Neural cell (in vitro differentiated cells): ENCODE measurements at regions not wholly inside any gene's neighbourhood (a gene's known extent, or its start where the extent isn't known, plus 50 kb on each side); places are given as distances from the start of the nearest gene placed in this dataset.

Experiments used
- CTCF ChIP-seq: fragments of 450-650 bp; IDR thresholded peaks from 2 replicates; pipeline ENCODE4 v1.5.1; 2014; ENCODE audit warnings: antibody characterized with exemption, mild to moderate bottlenecking, moderate library complexity; ENCODE audit not compliant: poor library complexity, severe bottlenecking
- EP300 ChIP-seq: fragments of 450-650 bp; conservative IDR thresholded peaks from 2 replicates; pipeline ENCODE4 v1.6.1; 2014; ENCODE audit warnings: antibody characterized with exemption, mild to moderate bottlenecking, moderate library complexity; ENCODE audit not compliant: poor library complexity, severe bottlenecking
- EZH2 ChIP-seq: fragments of 200-600, 300-800 bp; shearing (Covaris generic), sonication (generic); IDR thresholded peaks from 2 replicates; pipeline ENCODE4 v1.6.1; 2014; ENCODE audit warnings: antibody characterized with exemption, low read length, borderline replicate concordance, mild to moderate bottlenecking; ENCODE audit not compliant: insufficient read depth, poor library complexity, severe bottlenecking
- POLR2AphosphoS5 ChIP-seq: IDR thresholded peaks from 2 replicates; pipeline ENCODE4 v1.6.1; 2012
- RAD21 ChIP-seq: fragments of 450-650 bp; conservative IDR thresholded peaks from 2 replicates; pipeline ENCODE4 v1.6.1; 2014; ENCODE audit warnings: antibody characterized with exemption, mild to moderate bottlenecking, moderate library complexity
- REST ChIP-seq: IDR thresholded peaks from 2 replicates; pipeline ENCODE4 v1.6.1; 2012; ENCODE audit warnings: borderline replicate concordance
- SMC3 ChIP-seq: fragments of 450-650 bp; conservative IDR thresholded peaks from 2 replicates; pipeline ENCODE4 v1.6.1; 2014; ENCODE audit warnings: antibody characterized with exemption, mild to moderate bottlenecking, moderate library complexity; ENCODE audit not compliant: poor library complexity

GRCh38 chr6:6826961-6827360 lies 238.4 kb downstream of the LY86 start:
- TF ChIP-seq CTCF (no peak), RAD21 (no peak), SMC3 (no peak), EZH2 (no peak), EP300 (no peak), POLR2AphosphoS5 (no peak), REST (no peak)
